Heart left ventricle (tissue), 16 donors: ENCODE measurements at regions not wholly inside any gene's neighbourhood (a gene's known extent, or its start where the extent isn't known, plus 50 kb on each side); places are given as distances from the start of the nearest gene placed in this dataset.

Source experiments
- ATAC-seq, 4 donors: fragments of 200-7000 bp; cut with Tn5 transposase; one replicate each; pipeline ENCODE4 v1.9.1; 2020 to 2022; ENCODE audit warnings: moderate library complexity in 4 of 4, mild to moderate bottlenecking in 3 of 4, moderate number of reproducible peaks in 1 of 4
- DNase-seq, 5 donors: peaks; one replicate each; pipeline ENCODE4 v3.0.0-alpha.2; 2020
- H3K27ac ChIP-seq, 12 donors: fragments of 200-600 bp; sonication (generic) in 4 of 12; one replicate each; pipeline versions ENCODE4 v1.5.0 to v1.8.0; 2016 to 2022; ENCODE audit warnings: mild to moderate bottlenecking in 2 of 12
- H3K27me3 ChIP-seq, 9 donors: fragments of 200-600 bp; sonication (generic) in 2 of 9; one replicate each; pipeline versions ENCODE4 v1.5.1 to v1.8.0; 2016 to 2022; ENCODE audit warnings: mild to moderate bottlenecking in 3 of 9
- H3K36me3 ChIP-seq, 9 donors: fragments of 200-600 bp; sonication (generic) in 2 of 9; one replicate each; pipeline versions ENCODE4 v1.5.0 to v1.8.0; 2018 to 2022; ENCODE audit warnings: mild to moderate bottlenecking in 2 of 9
- H3K4me1 ChIP-seq, 12 donors: fragments of 200-600 bp; sonication (generic) in 4 of 12; one replicate each; pipeline versions ENCODE4 v1.5.0 to v1.8.0; 2016 to 2022; ENCODE audit warnings: mild to moderate bottlenecking in 3 of 12
- H3K4me3 ChIP-seq, 12 donors: fragments of 200-600 bp; sonication (generic) in 4 of 12; one replicate each; pipeline versions ENCODE4 v1.5.0 to v1.8.0; 2017 to 2022; ENCODE audit warnings: mild to moderate bottlenecking in 9 of 12, moderate library complexity in 4 of 12
- H3K9me3 ChIP-seq, 12 donors: fragments of 200-600 bp; sonication (generic) in 4 of 12; one replicate each; pipeline versions ENCODE4 v1.5.0 to v1.8.0; 2016 to 2022; ENCODE audit warnings: mild to moderate bottlenecking in 1 of 12
- CTCF ChIP-seq, 12 donors: fragments of 200-600 bp; sonication (generic) in 4 of 12; IDR thresholded peaks; one replicate each; pipeline versions ENCODE4 v1.5.0 to v1.8.0; 2018 to 2022; ENCODE audit warnings: antibody characterized with exemption in 12 of 12, mild to moderate bottlenecking in 5 of 12
- POLR2A ChIP-seq, 2 donors: fragments of 450-650 bp; IDR thresholded peaks; one replicate each; pipeline ENCODE4 v1.6.1; 2017; ENCODE audit warnings: antibody characterized with exemption in 2 of 2, mild to moderate bottlenecking in 2 of 2, moderate library complexity in 2 of 2
- WGBS, 4 donors: extraction: QIAGEN DNeasy Blood & Tissue Kit in 2 of 4; methylation state at CpG; one replicate each; pipeline versions ENCODE4 v1.1.5 to v1.1.7; 2013 to 2018; 5-methylcytosine and 5-hydroxymethylcytosine counted together
- intact Hi-C, 10 donors: fragments of 100-400 bp; cut with DNase I; formaldehyde crosslinking; loops; one replicate each; pipeline versions ENCODE4 v1.11.1 to v1.14.2; 2022
- donor health status: ischemic (EF 13 %, LVEDD 7.1; RV severe dilation, severe dysfunction).
- donor health status: healthy with polysubstance abuse.
- donor health status: DM: no; HTN: yes; CAD: no.
- donor health status: DM: no; HTN: no; CAD: no.
- donor health status: ischemic (EF 25% LVEDD 6.9; RV normal size, moderate dysfunction).
- donor health status: ischemic (EF 25% LVEDD 5.7; RV mildly dilated, moderate dysfunction).
- donor health status: healthy.
- donor health status: DM: yes; HTN: yes; CAD: no.
- donor health status: ischemic (EF 35%, LVEDD 5.7; RV mildly dilated, moderate dysfunction).
- donor health status: nonischemic (EF 11% LVEDD 7.7; RV severe dilation, severe dysfunction).
- donor health status: DM: yes; HTN: yes; CAD: no.
- donor health status: PGD.
- donor health status: ischemic (EF 29% LVEDD 5.4; RV normal size, mild dysfunction).
- donor health status: nonischemic (EF 23%, LVEDD 6.1; RV moderate dilation, normal function).

GRCh38 chr4:64897683-64898082 is 488.4 kb upstream of the TECRL start:
- WGBS, 4 donors, result 75 to 81% (median 79%) methylated on average over 4 of the region's 4 CpGs
- no peak for TF ChIP-seq POLR2A (IDR thresholded peaks at IDR 0.05)
- no peak for TF ChIP-seq CTCF (IDR thresholded peaks at IDR 0.05)
- H3K27ac ChIP-seq, result no peak overlapping the region
- intact Hi-C loops, result no loop called here
- DNase-seq (no peak), ATAC-seq (no peak)
- H3K27me3 ChIP-seq, result no peaks in the 10 kb centered on the region
- no peaks in the 10 kb centered on the region for H3K36me3 ChIP-seq
- no peaks in the 10 kb centered on the region for H3K4me1 ChIP-seq
- H3K9me3 ChIP-seq, result no peaks in the 10 kb centered on the region
- no peak overlapping the region for H3K4me3 ChIP-seq

- DNase-seq, result no peak
- no peak for ATAC-seq
- Histone ChIP-seq H3K27me3 (no peaks in the 10 kb centered on the region), H3K4me3 (no peak overlapping the region), H3K9me3 (no peaks in the 10 kb centered on the region), H3K27ac (no peak overlapping the region), H3K36me3 (no peaks in the 10 kb centered on the region), H3K4me1 (no peaks in the 10 kb centered on the region)
- no peak for TF ChIP-seq POLR2A (IDR thresholded peaks at IDR 0.05)
- no peak for TF ChIP-seq CTCF (IDR thresholded peaks at IDR 0.05)
- intact Hi-C loops, result no loop called here
Observed at GRCh38 chr4:64895031-64895430, 485.8 kb upstream of the TECRL start.

- TF ChIP-seq CTCF (IDR thresholded peaks at IDR 0.05) (no peak), POLR2A (IDR thresholded peaks at IDR 0.05) (no peak)
- Histone ChIP-seq H3K4me3 (no peak overlapping the region), H3K4me1 (no peaks in the 10 kb centered on the region), H3K9me3 (no peaks in the 10 kb centered on the region), H3K27ac (no peak overlapping the region), H3K27me3 (no peaks in the 10 kb centered on the region), H3K36me3 (no peaks in the 10 kb centered on the region)
- DNase-seq, result no peak
- intact Hi-C loops, result no loop called here
- no peak for ATAC-seq
- WGBS, 4 donors, result 48 to 62% (median 57%) methylated on average over 5 of the region's 5 CpGs
Observed at GRCh38 chr4:64893205-64893604, 484.0 kb upstream of the TECRL start.

- ATAC-seq (no peak), DNase-seq (no peak)
- no peak overlapping the region for H3K4me3 ChIP-seq
- intact Hi-C loops, result no loop called here
- WGBS, 4 donors, result 58 to 71% (median 64%) methylated on average over 5 of the region's 5 CpGs
- no peaks in the 10 kb centered on the region for H3K4me1 ChIP-seq
- H3K36me3 ChIP-seq, result no peaks in the 10 kb centered on the region
- TF ChIP-seq CTCF (IDR thresholded peaks at IDR 0.05) (no peak), POLR2A (IDR thresholded peaks at IDR 0.05) (no peak)
- H3K27me3 ChIP-seq, result no peaks in the 10 kb centered on the region
- H3K9me3 ChIP-seq, result peaks cover 0 to 4% (median 0%) of the 10 kb centered on the region in 12 donors
- H3K27ac ChIP-seq, result no peak overlapping the region
Observed at GRCh38 chr4:64889906-64890610, 480.8 kb upstream of the TECRL start.
